ENCODE measurements at regions not wholly inside any gene's neighbourhood (a gene's known extent, or its start where the extent isn't known, plus 50 kb on each side); places are given as distances from the start of the nearest gene placed in this dataset.
"Not testable (repeated sequence)": the region's sequence is repeated elsewhere in the genome, so short reads cannot be mapped to it uniquely, and the experiment has no call there.

GRCh38 chr3:162701211-162701610 lies 1204.6 kb downstream of the OTOL1 start:
- Histone ChIP-seq H3K9me3 (ENCODE audit: severe bottlenecking) (no peaks in the 10 kb centered on the region), H3K4me1 (ENCODE audit: insufficient read depth, poor library complexity, severe bottlenecking) (no peaks in the 10 kb centered on the region), H3K27ac (ENCODE audit: poor library complexity, severe bottlenecking) (no peak overlapping the region), H3K4me3 (ENCODE audit: severe bottlenecking) (no peak overlapping the region), H3K36me3 (ENCODE audit: low read depth) (no peaks in the 10 kb centered on the region), H3K27me3 (ENCODE audit: insufficient read depth, poor library complexity, severe bottlenecking) (no peaks in the 10 kb centered on the region)
- TF ChIP-seq, protein P1, sequence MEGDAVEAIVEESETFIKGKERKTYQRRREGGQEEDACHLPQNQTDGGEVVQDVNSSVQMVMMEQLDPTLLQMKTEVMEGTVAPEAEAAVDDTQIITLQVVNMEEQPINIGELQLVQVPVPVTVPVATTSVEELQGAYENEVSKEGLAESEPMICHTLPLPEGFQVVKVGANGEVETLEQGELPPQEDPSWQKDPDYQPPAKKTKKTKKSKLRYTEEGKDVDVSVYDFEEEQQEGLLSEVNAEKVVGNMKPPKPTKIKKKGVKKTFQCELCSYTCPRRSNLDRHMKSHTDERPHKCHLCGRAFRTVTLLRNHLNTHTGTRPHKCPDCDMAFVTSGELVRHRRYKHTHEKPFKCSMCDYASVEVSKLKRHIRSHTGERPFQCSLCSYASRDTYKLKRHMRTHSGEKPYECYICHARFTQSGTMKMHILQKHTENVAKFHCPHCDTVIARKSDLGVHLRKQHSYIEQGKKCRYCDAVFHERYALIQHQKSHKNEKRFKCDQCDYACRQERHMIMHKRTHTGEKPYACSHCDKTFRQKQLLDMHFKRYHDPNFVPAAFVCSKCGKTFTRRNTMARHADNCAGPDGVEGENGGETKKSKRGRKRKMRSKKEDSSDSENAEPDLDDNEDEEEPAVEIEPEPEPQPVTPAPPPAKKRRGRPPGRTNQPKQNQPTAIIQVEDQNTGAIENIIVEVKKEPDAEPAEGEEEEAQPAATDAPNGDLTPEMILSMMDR (IDR thresholded peaks at IDR 0.05; ENCODE audit: poor library complexity, severe bottlenecking): no peak
- DNase-seq (ENCODE audit: low spot score) (no peak), ATAC-seq (ENCODE audit: low read depth) (no peak)

GRCh38 chr3:162702768-162703385 lies 1206.3 kb downstream of the OTOL1 start:
- Histone ChIP-seq H3K36me3 (ENCODE audit: low read depth) (no peaks in the 10 kb centered on the region), H3K4me1 (ENCODE audit: insufficient read depth, poor library complexity, severe bottlenecking) (no peaks in the 10 kb centered on the region), H3K27me3 (ENCODE audit: insufficient read depth, poor library complexity, severe bottlenecking) (no peaks in the 10 kb centered on the region), H3K9me3 (ENCODE audit: severe bottlenecking) (no peaks in the 10 kb centered on the region), H3K27ac (ENCODE audit: poor library complexity, severe bottlenecking) (no peak overlapping the region), H3K4me3 (ENCODE audit: severe bottlenecking) (no peak overlapping the region)
- TF ChIP-seq, protein P1 (IDR thresholded peaks at IDR 0.05; ENCODE audit: poor library complexity, severe bottlenecking): no peak
- DNase-seq (ENCODE audit: low spot score) (no peak), ATAC-seq (ENCODE audit: low read depth) (no peak)

GRCh38 chr3:162704238-162704637 lies 1207.6 kb downstream of the OTOL1 start:
- ATAC-seq (ENCODE audit: low read depth): no peak
- Histone ChIP-seq H3K4me1 (ENCODE audit: insufficient read depth, poor library complexity, severe bottlenecking) (no peaks in the 10 kb centered on the region), H3K27me3 (ENCODE audit: insufficient read depth, poor library complexity, severe bottlenecking) (no peaks in the 10 kb centered on the region), H3K9me3 (ENCODE audit: severe bottlenecking) (no peaks in the 10 kb centered on the region), H3K36me3 (ENCODE audit: low read depth) (no peaks in the 10 kb centered on the region), H3K27ac (ENCODE audit: poor library complexity, severe bottlenecking) (no peak overlapping the region), H3K4me3 (ENCODE audit: severe bottlenecking) (no peak overlapping the region)
- no peak for DNase-seq (ENCODE audit: low spot score)
- TF ChIP-seq, protein P1 (IDR thresholded peaks at IDR 0.05; ENCODE audit: poor library complexity, severe bottlenecking): no peak

- Histone ChIP-seq H3K4me3 (ENCODE audit: severe bottlenecking) (no peak overlapping the region), H3K4me1 (ENCODE audit: insufficient read depth, poor library complexity, severe bottlenecking) (no peaks in the 10 kb centered on the region), H3K27me3 (ENCODE audit: insufficient read depth, poor library complexity, severe bottlenecking) (no peaks in the 10 kb centered on the region), H3K9me3 (ENCODE audit: severe bottlenecking) (no peaks in the 10 kb centered on the region), H3K36me3 (ENCODE audit: low read depth) (no peaks in the 10 kb centered on the region), H3K27ac (ENCODE audit: poor library complexity, severe bottlenecking) (no peak overlapping the region)
- DNase-seq (ENCODE audit: low spot score) (no peak), ATAC-seq (ENCODE audit: low read depth) (no peak)
- TF ChIP-seq, protein P1 (IDR thresholded peaks at IDR 0.05; ENCODE audit: poor library complexity, severe bottlenecking): no peak
These were observed 1208.3 kb downstream of the OTOL1 start for GRCh38 chr3:162704799-162705385.

GRCh38 chr3:162708394-162708793 lies 1211.8 kb downstream of the OTOL1 start:
- not testable (repeated sequence) for H3K27ac ChIP-seq (ENCODE audit: poor library complexity, severe bottlenecking); H3K9me3 ChIP-seq (ENCODE audit: severe bottlenecking); H3K4me1 ChIP-seq (ENCODE audit: insufficient read depth, poor library complexity, severe bottlenecking); DNase-seq (ENCODE audit: low spot score); H3K27me3 ChIP-seq (ENCODE audit: insufficient read depth, poor library complexity, severe bottlenecking); H3K36me3 ChIP-seq (ENCODE audit: low read depth); H3K4me3 ChIP-seq (ENCODE audit: severe bottlenecking); ATAC-seq (ENCODE audit: low read depth)

GRCh38 chr3:162708942-162709706 lies 1212.5 kb downstream of the OTOL1 start:
- not testable (repeated sequence) for ATAC-seq (ENCODE audit: low read depth); DNase-seq (ENCODE audit: low spot score); H3K4me1 ChIP-seq (ENCODE audit: insufficient read depth, poor library complexity, severe bottlenecking); H3K27ac ChIP-seq (ENCODE audit: poor library complexity, severe bottlenecking); H3K4me3 ChIP-seq (ENCODE audit: severe bottlenecking); H3K27me3 ChIP-seq (ENCODE audit: insufficient read depth, poor library complexity, severe bottlenecking); H3K9me3 ChIP-seq (ENCODE audit: severe bottlenecking); H3K36me3 ChIP-seq (ENCODE audit: low read depth)

Measured in RWPE2 (cell line).